AG04449 (cell line): ENCODE measurements at regions not wholly inside any gene's neighbourhood (a gene's known extent, or its start where the extent isn't known, plus 50 kb on each side); places are given as distances from the start of the nearest gene placed in this dataset.

Source experiments
- CTCF ChIA-PET: fragments of 350-600 bp; formaldehyde crosslinking; extraction: SDS; loops from one replicate; lab custom pipeline; 2021; ENCODE audit warnings: antibody characterized with exemption; lab: Yijun Ruan, JAX
- POLR2A ChIA-PET: fragments of 400-600, 350-600 bp; formaldehyde crosslinking; extraction: SDS; loops from one replicate; lab custom pipeline; 2020; ENCODE audit warnings: antibody characterized with exemption, inconsistent platforms; lab: Yijun Ruan, JAX
- DNase-seq: peaks from one replicate; pipeline ENCODE4 v3.0.0-alpha.2; 2010; ENCODE audit warnings: low read depth, low spot score
- H3K4me3 ChIP-seq: 2 replicates; pipeline ENCODE4 v1.5.1; 2011; ENCODE audit warnings: low read depth, mild to moderate bottlenecking, control low read depth, low read length
- TF ChIP-seq, protein P1 (sequence below): IDR thresholded peaks from one replicate; pipeline ENCODE4 v1.5.1; 2011; ENCODE audit warnings: mild to moderate bottlenecking, moderate library complexity, low read length, control low read depth, inconsistent platforms; ENCODE audit not compliant: insufficient read depth; ENCODE audit errors: missing control alignments

DNA sequence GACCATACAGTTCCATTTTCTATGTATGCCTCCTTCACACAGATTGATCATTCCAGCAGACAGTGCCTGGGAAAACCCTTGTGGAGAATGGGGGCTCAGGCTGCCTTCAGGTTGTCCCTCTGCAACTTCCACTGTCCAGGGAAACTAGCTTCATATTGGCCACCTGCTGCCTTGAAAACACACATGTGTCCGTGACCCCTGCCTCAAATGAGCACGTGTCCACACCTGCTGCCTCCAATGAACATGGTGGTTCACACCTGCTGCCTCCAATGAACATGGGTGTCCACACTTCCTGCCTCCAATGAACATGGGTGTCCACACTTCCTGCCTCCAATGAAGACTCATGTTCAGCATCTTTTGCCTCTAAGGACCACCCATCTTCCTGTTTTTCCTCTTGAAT lies 185.4 kb upstream of the ADCY2 start:
- ChIA-PET POLR2A (no interaction called here), CTCF (no interaction called here)
- H3K4me3 ChIP-seq, result no peak overlapping the region
- DNase-seq, result no peak
- TF ChIP-seq, protein P1, sequence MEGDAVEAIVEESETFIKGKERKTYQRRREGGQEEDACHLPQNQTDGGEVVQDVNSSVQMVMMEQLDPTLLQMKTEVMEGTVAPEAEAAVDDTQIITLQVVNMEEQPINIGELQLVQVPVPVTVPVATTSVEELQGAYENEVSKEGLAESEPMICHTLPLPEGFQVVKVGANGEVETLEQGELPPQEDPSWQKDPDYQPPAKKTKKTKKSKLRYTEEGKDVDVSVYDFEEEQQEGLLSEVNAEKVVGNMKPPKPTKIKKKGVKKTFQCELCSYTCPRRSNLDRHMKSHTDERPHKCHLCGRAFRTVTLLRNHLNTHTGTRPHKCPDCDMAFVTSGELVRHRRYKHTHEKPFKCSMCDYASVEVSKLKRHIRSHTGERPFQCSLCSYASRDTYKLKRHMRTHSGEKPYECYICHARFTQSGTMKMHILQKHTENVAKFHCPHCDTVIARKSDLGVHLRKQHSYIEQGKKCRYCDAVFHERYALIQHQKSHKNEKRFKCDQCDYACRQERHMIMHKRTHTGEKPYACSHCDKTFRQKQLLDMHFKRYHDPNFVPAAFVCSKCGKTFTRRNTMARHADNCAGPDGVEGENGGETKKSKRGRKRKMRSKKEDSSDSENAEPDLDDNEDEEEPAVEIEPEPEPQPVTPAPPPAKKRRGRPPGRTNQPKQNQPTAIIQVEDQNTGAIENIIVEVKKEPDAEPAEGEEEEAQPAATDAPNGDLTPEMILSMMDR, result no peak

DNA sequence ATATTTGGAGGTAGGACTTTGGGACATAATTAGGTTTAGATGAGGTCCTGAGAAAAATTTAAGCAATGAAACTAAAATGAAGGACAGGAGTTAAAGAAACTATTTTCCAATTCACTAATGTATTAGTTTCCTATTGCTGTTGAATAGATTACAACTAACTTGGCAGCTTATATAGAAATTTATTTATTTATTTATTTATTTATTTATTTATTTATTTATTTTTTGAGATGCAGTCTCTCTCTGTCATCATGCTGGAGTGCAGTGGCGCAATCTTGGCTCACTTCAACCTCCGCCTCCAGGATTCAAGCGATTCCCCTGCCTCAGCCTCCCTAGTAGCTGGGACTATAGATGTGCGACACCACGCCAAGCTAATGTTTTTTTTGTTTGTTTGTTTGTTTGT lies 182.4 kb upstream of the ADCY2 start:
- TF ChIP-seq, protein P1, result no peak
- DNase-seq, result no peak
- CTCF ChIA-PET, result no interaction called here
- POLR2A ChIA-PET, result no interaction called here
- H3K4me3 ChIP-seq, result no peak overlapping the region

DNA sequence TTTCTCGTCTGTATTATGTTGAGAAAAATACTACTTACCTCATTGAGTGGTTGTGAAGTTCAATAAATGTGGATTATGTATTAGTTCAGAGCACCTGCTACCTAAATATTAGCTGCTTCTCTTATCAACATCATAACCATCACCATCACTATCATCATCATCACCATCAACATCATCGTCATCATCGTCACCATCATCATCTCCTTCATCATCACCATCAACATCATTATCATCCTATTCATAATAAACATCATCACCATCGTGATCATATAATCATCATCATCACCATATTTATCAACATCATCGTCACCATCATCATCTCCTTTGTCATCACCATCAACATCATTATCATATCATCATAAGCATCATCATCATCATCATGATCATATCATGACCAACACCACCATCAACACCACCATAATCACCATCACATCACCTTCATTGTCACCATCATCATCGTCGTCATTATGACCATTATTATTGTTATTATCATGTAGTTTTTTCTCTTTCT lies 181.0 kb upstream of the ADCY2 start:
- ChIA-PET CTCF (no interaction called here), POLR2A (no interaction called here)
- TF ChIP-seq, protein P1, result no peak
- H3K4me3 ChIP-seq, result no peak overlapping the region
- no peak for DNase-seq

DNA sequence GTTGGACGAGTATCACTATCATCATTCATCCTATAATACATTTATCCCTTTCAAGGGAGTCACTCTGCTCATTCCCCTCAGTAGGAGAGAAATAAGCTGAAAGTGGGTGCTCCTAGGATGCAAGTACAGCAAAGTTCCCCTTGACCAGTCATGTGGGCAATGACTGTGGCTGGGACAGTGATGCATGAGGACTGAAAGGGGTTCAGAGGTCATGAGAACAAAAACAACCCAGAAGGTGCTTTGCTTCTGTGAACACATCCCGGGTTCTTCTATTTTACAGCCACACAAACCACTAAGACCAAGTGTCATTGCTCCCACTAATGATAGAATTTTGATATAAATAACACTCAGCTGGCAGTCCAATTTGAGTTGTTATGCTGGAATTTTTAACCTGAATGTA lies 177.8 kb upstream of the ADCY2 start:
- TF ChIP-seq, protein P1, result no peak
- no peak overlapping the region for H3K4me3 ChIP-seq
- ChIA-PET POLR2A (no interaction called here), CTCF (no interaction called here)
- DNase-seq, result no peak

DNA sequence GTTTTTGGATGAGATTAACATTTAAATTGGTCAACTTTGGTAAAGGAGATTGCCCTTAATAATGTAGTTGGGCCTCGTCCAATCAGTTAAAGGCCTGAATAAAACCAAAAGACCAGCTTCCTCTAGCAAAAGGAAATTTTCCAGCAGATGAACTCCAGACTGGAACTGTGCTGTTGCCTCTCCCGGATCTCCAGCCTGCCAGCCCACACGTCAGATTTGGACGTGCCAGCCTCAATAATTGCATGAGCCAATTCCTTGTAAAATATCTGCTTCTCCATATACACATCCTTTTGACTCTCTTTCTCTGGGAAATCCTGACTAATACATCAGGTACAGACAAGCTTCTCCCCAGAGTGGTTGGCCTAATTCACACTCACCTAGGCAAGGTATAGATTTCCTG lies 175.8 kb upstream of the ADCY2 start:
- ChIA-PET CTCF (no interaction called here), POLR2A (no interaction called here)
- H3K4me3 ChIP-seq, result no peak overlapping the region
- no peak for DNase-seq
- TF ChIP-seq, protein P1, result no peak

DNA sequence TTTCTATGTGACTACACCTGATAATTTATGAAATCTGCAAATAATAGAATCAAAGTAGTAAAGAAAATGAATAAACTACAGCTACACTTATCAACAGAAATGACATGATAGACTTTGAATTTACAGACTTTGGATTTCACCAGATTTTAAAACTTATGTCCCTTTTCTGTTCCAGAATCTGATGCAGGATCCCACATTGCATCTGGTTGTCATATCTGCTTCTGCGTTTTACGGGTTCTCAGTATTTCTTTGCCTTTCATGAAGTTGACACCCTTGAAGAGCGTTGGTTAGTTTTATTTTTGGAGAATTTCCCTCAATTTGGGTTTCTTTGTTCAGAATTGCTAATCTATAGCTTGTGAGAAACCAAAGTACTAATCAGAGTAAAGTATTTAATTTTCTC lies 174.9 kb upstream of the ADCY2 start:
- DNase-seq, result no peak
- ChIA-PET POLR2A (no interaction called here), CTCF (no interaction called here)
- H3K4me3 ChIP-seq, result no peak overlapping the region
- TF ChIP-seq, protein P1, result no peak
